GM18868 (cell line): ENCODE measurements at regions not wholly inside any gene's neighbourhood (a gene's known extent, or its start where the extent isn't known, plus 50 kb on each side); places are given as distances from the start of the nearest gene placed in this dataset.
"Not testable (repeated sequence)": the region's sequence is repeated elsewhere in the genome, so short reads cannot be mapped to it uniquely, and the experiment has no call there.

ENCODE experiments used
- ATAC-seq: cut with Tn5 transposase; IDR thresholded peaks from one replicate; pipeline ENCODE4 v1.9.1; 2021; ENCODE audit warnings: mild to moderate bottlenecking, moderate library complexity; ENCODE audit not compliant: unreplicated experiment

DNA sequence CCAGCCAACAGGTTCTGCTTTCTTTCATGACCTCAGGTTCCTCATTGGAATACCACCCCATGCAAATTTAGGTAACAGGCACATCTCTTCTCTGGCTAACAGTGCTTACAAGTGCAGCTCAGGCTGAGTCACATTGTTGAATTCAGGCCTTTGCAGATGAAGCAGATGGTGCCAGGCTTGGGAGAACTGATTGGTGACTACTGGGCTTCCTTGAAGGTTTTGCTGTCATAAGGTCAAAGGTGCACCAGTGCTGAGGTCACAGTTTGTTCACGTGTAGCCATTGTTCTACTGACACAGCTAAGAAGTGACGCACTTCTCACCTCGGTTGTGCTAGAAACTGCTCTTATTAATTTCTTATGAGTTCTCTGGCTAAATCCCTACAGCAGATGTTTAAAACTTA is 128.6 kb upstream of the BMPER start:
- ATAC-seq, result no peak

- ATAC-seq, result no peak
Measured at GRCh38 chr7:33778195-33778594, 127.1 kb upstream of the BMPER start.

- no peak for ATAC-seq
Measured at GRCh38 chr7:33779216-33779615, 126.1 kb upstream of the BMPER start.

DNA sequence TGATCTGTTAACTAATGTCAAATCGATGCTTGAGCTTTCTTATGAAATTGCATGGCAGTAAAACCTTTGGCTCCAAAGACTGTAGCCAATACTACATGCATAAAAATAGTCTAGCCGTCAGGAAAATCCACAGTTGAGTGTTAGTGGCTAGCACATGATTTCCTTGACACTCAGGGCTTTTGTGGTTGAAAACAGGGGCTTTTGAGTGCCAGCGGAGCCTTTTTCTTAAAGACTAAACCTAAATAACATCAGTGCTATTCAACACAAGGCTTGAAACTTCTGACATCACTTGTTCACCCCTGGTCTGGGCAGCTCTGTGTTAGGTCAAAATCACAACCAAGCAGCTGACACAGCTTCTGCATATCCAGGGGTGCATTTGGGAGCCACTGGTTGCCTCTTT is 124.2 kb upstream of the BMPER start:
- no peak for ATAC-seq

DNA sequence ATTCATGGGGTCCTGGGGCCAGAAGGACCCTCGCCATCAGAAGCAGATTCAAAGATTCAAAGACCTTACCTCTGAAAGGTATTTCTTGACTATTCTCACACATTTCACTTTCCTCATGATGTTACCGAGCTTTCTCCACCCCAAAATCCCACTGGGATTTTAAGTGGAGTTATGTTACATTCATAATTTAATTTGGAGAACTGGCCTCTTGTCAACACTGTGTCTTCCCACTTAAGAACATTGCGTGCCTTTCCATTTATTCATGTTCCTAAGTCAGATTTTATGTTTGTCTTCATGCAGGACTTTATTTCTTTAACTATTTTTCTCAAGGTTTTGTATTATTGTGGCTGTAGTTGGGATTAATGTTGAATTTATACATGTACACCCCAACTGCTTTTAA is 123.5 kb upstream of the BMPER start:
- ATAC-seq, result no peak

GRCh38 chr7:33784000-33784399 is 121.3 kb upstream of the BMPER start:
- ATAC-seq, result no peak

DNA sequence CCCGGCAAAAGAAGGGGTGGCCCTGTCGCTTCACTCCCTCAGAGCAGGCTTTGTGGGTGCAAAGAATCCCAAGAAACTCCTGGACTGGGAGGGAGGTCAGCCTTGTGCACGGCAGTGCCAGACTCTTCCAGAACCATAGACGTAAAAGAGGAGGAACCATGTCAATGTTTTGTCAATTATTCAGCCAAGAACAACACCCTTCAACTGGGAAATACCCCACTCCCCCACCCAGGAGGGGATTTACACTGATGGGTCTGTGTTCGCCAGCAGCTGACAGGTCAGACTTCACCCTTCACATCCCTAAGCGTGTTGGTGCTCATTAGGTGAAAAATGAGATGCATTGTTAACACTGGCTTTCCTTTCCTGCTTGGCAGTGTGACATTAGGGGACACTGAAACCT is 116.8 kb upstream of the BMPER start:
- ATAC-seq, result no peak

DNA sequence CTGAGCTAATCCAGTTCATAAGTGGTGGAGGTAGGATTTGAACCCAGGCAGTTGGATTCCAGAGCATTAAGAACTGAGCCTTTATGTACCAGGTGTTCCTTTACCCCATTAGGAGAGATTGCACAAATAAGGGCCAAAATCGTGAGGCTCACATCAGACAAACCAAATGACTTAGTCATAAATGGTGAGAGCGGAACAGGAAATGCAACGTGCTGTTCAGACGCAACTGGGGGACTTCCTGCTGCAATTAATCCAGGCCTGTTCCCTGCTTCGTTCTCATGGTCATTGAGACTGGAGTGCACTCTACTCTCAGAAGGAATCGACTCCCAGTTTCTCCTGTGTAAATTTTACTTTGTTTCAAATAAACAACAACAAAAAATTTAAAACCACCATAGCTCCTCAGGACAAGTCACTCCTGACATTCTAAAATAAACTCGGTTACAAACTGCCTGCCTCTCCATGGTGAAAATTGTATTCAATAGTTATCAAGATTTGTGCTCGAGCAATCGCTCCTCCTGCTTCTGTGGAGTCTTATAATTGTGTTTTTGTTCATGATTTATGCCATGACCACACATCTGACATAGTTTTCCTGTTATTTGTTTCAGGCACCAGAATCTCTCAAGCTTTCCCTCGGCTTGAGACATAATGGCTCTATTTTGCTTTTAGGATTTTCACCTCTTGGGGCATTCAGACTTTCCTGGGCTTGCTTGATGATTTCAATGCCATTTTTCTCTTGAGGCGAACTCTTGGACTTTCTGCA is 115.3 kb upstream of the BMPER start:
- ATAC-seq, result no peak

GRCh38 chr7:33790746-33791145 is 114.6 kb upstream of the BMPER start:
- no peak for ATAC-seq

- ATAC-seq, result no peak
Measured at GRCh38 chr7:33792041-33792440, 113.3 kb upstream of the BMPER start.

GRCh38 chr7:33792547-33793105 is 112.7 kb upstream of the BMPER start:
- no peak for ATAC-seq

DNA sequence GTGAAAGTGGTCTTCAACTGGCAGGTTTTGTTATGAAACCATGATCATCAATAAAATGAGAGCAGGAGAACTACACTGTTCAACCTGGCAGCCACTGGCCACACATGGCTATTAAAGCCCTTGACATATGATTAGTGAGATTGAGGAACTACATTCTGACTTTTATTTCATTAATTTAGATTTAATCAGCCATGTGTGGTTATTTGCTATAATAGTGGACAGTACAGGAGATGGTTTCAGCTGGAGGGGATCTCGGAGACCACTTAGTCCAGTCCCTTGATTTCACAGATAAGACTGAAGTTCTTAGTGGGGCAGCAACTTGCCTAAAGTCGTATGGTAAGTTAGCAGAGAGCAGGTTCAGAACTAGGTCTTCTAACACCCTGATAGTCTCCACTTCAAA is 111.7 kb upstream of the BMPER start:
- no peak for ATAC-seq

DNA sequence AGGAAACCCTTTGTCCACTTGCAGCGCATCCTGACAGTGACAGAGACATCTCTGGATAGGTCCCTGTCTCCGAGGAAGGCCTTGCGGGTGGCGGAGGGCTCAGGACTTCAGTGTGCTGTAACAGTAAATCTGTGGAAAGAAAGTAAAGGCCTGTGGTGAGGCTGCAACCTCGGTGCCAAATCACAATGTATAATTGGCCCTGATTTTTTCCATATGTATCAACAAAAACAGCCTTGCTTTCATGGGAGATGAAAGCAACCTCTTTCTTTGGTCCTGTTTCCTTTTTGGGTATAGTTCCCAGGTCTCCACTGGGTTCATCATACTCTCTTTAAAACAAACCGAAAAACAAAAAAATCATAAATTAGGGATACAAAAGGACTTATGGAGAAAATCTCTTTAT is 110.9 kb upstream of the BMPER start:
- ATAC-seq, result no peak

DNA sequence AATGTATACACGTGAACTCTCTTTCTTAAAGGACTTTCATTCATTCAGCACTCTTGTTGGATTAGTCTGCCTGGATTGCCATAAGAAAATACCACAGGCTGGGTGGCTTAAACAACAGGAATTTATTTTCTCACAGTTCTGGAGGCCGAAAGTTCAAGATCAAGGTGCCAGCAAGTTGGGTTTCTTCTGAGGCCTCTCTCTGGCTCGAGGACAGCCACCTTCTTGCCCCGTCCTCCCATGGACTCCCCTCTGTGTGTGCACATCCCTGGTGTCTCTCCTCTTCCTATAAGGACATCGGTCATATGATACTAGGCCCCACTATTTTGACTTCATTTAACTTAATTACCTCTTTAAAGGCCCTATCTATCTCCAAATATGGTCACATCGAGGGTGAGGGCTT is 110.4 kb upstream of the BMPER start:
- no peak for ATAC-seq

GRCh38 chr7:33796538-33796937 is 108.8 kb upstream of the BMPER start:
- ATAC-seq, result no peak

GRCh38 chr7:33797512-33797911 is 107.8 kb upstream of the BMPER start:
- ATAC-seq, result not testable (repeated sequence)

DNA sequence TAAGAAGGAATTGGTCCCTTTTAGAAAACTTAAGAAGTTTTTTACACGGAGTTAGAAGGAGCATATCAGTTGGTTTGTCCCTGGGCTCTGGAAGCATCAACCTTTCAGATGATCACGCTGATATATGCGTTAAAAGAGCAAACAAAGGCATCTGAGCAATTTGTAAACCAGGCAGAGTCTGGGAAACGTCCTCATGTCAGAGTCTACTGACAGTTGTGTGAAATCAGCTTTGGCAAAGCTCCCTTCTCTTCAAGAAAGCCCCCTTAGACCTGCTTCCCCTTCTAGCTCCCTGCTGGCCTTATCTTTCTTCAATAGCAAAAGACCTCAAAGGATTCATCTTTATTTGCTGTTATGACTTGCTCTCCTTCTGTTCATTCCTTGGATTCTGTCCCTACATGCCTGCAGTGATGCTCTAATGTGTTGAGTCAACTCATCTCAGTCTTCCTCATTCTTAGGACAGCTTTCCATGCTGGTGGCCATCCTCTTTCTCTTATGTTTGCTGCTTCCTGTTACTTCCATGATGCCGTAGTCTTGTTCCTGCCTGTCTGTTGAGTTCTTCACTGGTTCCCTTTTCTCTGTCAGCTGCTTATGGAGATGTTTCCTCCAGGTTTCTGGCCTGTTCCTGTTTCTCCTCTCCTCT is 106.5 kb upstream of the BMPER start:
- no peak for ATAC-seq

DNA sequence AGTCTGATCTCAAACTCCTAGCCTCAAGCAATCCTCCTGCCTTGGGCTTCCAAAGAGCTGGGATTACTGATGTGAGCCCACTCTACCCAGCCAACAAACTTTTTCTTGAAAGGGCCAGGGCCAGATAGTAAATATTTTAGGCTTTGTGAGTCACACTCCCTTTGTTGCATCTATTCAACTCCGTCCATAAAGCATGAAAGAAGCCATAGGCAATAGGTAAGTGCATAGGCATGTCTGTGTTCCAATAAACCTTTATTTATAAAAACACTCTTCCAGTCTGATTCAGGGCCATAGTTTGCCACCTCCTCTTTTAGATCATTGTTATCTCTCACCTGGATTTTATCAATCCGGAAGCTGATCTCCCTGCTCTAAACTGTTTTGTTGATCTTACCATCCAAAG is 105.6 kb upstream of the BMPER start:
- ATAC-seq, result no peak

- no peak for ATAC-seq
Measured at GRCh38 chr7:33802600-33802999, 102.7 kb upstream of the BMPER start.

GRCh38 chr7:33804140-33804660 is 101.1 kb upstream of the BMPER start:
- ATAC-seq, result no peak

DNA sequence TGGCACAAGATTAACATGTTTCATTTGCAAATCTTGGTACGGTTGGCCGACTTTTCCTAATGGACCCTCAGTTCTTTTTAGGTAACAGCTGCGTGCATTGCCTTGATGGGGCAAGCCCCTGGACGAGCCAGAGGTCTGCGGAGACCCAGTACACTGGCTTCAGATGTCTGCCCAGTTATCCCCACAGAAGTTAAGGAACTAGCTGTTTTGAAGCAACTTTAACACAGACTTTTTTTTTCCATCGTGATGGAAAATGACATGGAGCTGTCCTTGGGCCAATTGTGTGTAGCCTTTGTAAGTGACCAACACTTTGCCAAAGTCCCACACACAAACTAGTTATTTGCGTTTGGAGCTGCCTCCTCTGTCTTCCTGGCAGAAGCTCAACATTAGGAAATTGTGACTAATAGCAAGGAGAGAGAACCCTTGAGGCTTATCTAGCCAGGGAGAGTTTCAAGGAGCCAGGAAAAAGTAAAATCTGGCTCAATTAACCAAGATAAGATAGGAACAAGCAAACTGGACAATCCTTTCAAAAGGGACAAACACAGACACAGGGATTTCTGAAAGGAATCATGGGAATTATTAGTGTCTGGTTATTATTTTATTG is 99.6 kb upstream of the BMPER start:
- no peak for ATAC-seq
